ENCODE measurements at regions not wholly inside any gene's neighbourhood (a gene's known extent, or its start where the extent isn't known, plus 50 kb on each side); places are given as distances from the start of the nearest gene placed in this dataset.

DNA sequence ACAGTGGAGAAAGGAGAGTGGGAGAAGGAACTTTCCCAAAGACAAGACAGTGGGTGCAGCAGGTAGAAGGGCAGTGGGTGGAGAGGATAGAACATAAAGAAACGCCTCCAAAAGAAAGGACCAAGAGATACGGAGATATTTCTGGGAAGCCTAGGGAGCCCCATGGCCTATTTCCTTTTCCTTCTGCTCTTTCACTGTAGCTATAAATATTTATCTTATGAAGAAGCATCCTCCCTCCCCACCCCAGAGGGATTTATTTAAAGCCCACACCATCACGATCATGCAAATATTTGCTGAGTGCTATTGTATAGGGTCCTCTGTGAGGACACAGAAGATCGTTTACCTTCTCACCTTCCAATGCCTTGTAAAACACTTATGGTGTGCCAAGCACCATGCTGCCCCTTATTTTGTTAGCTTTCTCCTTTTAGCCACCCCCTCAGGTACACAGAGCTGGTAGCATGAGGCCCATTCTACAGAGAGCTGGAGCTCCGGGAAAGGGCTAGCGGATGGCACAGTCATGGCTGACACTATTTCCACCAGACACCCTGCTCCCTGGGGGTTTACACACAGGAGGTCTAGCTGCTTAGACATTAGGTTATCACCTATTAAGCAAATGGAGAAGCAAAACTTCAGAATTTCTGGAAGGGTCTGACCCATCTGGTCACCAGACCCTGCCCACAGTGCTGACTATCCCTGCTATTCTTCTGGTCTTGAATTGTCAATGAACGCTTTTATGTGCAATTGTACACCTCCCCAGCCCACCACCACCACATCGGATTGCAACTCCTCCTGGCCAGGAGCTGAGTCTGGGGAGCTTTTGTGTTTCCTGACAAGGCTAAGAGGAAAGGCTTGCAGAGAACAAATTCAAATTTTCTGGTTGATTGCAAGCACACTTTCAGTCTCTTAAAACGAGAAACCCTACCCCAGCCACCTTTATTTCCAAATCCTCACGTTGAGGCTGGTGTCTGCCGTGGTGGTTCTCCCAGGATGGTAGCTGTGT is 91.8 kb upstream of the KLF7 start:
- no peak for DNase-seq (ENCODE audit: low read depth in 3 of 3)

DNA sequence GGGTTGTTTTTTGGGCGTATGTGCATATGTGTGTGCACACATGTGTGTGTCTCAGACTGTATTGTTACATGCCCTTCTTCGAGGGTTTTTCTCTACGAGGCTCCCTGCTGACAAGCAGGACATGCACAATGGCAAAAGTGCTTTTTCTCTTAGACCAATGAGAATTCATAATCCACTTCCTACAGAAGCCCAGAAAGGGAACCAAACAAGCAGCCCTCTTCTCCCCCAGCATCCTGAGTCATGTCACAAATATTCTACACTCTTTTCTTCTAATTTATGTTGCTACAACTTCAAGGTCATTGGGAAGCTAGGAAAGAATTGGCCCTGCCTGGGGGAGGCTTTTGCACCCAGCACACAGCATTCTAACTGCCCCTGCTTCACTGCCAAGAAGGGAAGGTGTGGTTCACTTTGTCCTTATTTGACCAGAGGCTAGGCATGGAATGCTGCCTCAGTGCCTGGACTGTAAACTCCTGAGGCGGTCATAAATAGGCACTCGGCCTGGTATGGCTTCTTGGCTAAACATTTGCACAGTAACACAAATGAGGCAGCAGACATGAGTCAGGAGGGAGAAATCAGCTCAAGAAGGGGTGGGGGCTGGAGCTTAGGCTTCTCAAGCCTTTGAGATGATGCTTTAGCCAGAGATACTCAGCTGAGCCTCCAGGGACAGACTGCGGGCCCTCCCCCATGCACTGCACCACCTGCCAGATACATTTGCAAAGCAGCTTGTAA is 92.7 kb upstream of the KLF7 start:
- no peak for DNase-seq (ENCODE audit: low read depth in 3 of 3)

DNA sequence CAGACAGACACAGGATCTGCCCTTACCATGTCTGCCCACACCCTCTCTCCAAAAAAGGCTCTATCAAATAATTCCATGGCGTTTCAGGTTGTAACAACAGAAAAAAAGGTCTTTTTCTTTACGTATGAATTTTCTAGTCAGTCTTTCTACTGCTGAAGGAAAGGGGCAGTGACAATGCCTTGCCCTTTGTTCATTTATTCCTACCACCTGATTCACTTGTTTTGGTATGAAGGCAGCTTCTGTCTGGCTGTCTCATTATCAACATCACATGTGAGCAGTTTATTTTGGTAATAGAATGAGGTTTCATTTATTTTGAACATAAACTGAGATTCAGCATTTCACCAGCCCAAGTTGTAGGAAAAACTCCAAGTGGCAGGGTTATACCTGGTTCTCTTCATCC is 94.3 kb upstream of the KLF7 start:
- DNase-seq (ENCODE audit: low read depth in 3 of 3), result no peak

GRCh38 chr2:207260947-207261346 is 95.2 kb upstream of the KLF7 start:
- DNase-seq (ENCODE audit: low read depth in 3 of 3), result no peak

DNA sequence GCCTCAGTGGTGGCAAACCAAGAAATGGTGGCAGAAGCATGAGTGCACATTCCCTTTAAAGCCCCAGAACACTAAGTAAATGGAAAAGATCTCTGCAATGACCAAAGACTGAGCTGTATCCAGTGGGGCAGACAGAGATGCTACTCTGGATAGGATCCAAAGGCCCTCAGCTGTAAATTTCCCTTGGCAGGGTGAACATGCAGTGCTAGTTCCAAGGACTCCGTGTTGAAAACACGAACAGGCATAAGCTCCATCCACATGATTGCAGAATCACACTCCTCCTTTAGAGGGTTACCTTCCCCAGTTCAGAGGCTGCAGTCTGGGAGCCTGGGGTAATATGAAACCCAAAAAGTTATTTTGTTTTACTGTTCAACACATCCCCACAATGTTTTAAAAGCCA is 98.6 kb upstream of the KLF7 start:
- no peak for DNase-seq (ENCODE audit: low read depth in 3 of 3)

GRCh38 chr2:207265332-207265731 is 99.6 kb upstream of the KLF7 start:
- no peak for DNase-seq (ENCODE audit: low read depth in 3 of 3)

DNA sequence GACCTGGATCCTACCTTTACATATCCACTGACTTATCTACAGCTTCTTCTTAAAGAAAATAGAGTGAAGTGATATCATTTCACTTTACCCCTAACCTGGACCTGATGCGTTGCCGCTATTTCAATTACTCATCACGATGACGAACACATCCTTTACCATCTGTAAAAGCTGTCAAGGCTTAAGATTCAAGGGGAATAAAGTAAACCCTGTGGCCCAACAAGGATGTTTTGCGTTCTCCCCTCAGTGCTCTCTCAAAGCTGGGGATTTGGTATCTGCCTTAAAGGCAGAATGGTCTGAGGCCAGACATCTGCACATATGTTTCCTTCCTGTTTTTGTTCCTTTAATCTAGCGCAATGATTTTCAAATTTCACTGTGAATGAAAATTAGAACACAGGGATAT is 100.1 kb upstream of the KLF7 start:
- DNase-seq (ENCODE audit: low read depth in 3 of 3), result no peak

GRCh38 chr2:207266648-207267047 is 100.9 kb upstream of the KLF7 start:
- DNase-seq (ENCODE audit: low read depth in 3 of 3), result no peak

GRCh38 chr2:207269038-207269437 is 103.3 kb upstream of the KLF7 start:
- DNase-seq (ENCODE audit: low read depth in 3 of 3), result no peak

DNA sequence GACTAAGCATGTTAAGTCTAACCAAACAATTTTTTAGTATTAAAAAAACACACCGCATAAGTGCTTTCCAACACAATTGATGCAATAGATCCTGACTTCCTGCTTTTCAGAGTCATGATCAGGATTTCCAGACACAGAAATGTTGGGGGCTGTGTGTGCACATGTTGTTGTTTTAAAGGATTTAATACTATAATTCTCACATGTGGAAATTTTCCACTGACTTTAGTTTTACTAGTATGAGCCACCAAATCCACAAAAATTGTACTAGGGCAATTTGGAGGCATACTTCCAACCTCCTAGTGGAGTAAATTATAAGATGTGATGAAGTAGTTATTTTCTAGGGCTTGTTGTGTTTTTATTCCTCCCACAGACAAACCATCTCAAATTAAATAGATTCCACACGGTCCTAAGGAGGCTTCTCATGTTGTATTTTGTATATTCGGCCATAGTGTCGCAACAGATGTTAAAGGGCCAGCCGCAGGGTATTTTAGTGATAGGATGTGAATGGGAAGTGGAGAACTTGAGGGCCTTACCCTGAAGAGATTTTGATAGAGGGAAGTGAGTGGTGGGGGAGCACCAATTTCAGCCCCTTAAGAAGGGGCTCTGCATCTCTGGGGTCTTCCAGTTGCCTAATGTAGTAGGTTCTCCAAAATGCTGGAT is 108.9 kb upstream of the KLF7 start:
- DNase-seq (ENCODE audit: low read depth in 3 of 3), result no peak

- DNase-seq (ENCODE audit: low read depth in 3 of 3), result no peak
These were observed 110.0 kb upstream of the KLF7 start for GRCh38 chr2:207275779-207276178.

DNA sequence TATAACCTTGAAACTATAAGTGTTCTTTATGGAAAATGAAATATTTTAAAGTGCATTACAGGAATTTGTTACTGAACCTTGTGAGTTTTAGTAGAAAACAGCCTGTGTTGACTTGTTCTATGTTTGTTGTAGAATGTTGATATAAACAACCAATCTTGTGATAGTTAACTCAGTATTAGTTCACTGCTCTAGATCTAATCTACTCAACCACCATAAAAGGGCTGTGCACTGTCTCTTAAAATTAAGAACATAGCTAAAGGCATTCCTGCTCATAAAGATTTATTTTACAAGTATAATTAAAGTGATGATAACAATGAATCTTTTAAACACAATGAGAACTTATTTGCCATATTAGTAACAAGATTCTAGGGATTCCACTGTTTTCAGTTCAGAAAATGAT is 110.5 kb upstream of the KLF7 start:
- no peak for DNase-seq (ENCODE audit: low read depth in 3 of 3)

DNA sequence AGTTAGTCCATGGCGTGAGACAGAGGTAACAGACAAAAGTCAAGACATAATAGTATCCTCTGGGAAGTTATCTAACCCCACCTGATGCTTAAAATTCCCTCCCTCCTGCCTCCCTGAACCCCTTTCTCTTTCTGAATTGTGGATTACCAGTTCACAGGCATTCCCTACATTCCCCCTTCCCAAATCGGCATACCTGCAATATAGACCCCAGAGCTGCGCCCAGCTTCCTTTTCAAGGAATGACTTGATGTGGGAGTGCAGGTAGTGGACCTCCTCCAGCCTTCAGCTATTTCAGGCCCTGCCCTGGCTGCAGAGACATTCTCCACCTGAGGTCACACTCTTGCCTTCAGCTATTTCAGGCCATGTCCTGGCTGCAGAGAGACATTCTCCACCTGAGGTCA is 111.1 kb upstream of the KLF7 start:
- DNase-seq (ENCODE audit: low read depth in 3 of 3), result no peak

DNA sequence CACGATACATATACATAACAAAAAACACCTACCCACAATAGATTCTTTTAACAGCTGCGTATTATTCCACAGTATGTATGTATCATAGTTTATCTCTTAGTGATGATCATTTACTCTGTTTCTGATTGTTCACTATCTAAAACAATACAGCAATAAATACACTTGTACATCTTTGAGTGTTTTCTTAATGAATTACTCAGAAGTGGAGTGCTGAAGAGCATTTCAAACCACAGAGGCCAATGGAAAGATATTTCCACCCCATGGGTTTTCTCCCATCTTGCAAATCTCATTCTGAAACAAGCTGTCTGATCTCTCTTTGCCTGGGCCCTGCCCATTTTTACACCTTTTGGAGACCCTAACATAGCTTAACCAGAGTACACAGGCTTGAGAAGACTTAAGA is 113.8 kb upstream of the KLF7 start:
- DNase-seq (ENCODE audit: low read depth in 3 of 3), result no peak

DNA sequence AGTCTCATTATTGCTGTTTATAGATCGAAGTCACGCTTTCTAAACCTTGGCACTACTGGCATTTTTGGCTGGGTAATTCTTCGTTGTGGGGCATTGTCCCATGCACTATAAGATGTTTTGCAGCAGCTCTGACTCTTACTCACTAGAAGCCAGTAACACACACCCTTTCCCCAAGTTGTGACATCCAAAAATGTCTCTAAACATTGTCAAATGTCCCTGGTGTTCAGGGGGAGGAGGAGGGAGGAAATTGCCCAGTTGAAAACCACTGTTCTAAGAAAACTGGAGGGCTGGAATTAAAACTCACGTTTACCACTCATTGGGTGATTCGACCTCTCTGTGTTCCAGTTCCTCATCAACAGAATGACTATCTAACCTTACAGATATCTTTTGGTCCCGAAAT is 115.7 kb upstream of the KLF7 start:
- no peak for DNase-seq (ENCODE audit: low read depth in 3 of 3)

GRCh38 chr2:207282916-207283315 is 117.2 kb upstream of the KLF7 start:
- DNase-seq (ENCODE audit: low read depth in 3 of 3), result no peak

- DNase-seq (ENCODE audit: low read depth in 3 of 3), result no peak
These were observed 117.6 kb upstream of the KLF7 start for GRCh38 chr2:207283356-207283755.

DNA sequence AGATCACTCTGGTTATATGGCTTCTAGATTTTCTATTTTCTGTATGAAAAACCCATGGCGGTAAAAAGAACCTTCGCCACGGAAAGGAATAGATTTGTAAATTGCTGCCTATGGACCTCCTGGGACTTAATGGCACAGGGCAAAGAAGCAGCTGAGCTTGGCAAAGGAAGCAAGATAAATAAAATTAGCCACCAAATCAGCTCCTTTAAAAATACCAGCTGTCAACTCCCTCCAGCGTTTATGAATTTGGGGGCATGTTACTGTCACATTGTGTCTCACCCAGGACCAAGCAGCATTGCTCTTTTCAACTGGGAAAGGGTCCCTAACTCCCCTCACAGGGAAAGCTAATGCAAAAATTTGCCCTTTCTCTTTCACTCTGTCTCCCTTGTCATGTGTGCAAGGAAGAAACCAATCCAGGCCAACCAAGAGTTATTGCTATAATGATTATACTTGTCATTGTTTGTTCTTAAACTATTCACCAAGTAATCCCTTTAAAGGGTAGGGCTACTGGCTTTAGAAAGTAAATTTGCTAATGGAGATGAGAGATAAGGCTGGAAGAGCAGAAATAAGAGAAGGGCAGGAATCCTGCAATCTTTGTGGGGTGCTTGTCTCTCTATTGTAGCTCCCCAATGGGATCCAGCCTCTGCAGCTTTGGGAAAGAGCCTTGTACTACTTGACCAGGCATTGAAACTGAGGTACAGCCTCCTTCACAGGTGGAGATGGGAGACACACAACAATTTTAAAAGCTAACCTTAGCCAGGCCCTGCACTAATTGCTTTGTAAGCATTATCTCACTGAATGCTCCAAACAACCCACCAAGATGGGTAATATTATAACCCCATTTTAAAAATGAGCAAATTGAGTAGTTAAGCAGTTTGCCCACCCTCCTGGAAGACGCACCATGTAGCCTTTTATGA is 119.1 kb upstream of the KLF7 start:
- DNase-seq (ENCODE audit: low read depth in 3 of 3), result no peak

DNA sequence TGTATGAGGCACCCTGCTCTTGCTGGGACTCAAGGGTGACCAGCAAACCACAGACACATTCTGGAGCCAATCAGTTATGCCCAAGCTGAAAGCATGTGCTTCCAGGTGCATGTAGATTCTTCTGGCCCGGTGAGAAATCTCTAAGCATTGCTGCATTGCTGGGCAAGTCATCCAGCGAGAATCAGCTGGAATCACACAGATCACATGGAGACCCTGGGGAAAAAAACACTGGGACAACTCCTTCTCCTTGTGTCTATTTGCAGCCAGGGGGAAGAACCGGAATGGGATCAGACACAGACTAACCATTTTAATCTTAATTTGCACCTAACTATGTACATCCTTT is 119.7 kb upstream of the KLF7 start:
- no peak for DNase-seq (ENCODE audit: low read depth in 3 of 3)

- no peak for DNase-seq (ENCODE audit: low read depth in 3 of 3)
These were observed 120.4 kb upstream of the KLF7 start for GRCh38 chr2:207286106-207286505.

DNA sequence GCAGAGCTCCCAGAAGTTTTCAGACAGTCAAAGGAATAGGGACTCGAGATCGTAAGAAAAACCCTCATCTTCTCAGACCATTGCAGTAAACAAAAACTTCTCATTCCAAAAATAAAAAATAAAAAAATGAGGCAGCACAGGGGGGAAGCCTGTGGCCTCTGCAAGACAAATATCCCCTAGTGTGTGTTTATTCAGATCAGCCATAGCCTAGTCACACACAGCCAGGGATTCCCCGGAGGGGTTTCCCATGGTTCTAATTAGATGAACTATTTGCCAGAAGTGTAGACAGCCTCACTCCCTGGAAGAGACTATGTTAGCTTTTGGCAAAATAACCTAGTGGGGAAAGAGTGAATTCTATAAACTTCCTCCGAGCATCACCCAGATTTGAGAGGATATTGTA is 122.9 kb upstream of the KLF7 start:
- DNase-seq (ENCODE audit: low read depth in 3 of 3), result no peak
